RWPE2 (cell line): ENCODE measurements at regions not wholly inside any gene's neighbourhood (a gene's known extent, or its start where the extent isn't known, plus 50 kb on each side); places are given as distances from the start of the nearest gene placed in this dataset.

ENCODE experiments used
- ATAC-seq: fragments of 200-7000 bp; cut with Tn5 transposase; 3 replicates; pipeline ENCODE4 v1.9.1; 2021; ENCODE audit warnings: low read depth
- DNase-seq: peaks from one replicate; pipeline ENCODE4 v3.0.0-alpha.2; 2020; ENCODE audit warnings: low spot score
- H3K27ac ChIP-seq: fragments of 450-650 bp; 2 replicates; pipeline ENCODE4 v1.5.1; 2017; ENCODE audit warnings: mild to moderate bottlenecking; ENCODE audit not compliant: poor library complexity, severe bottlenecking
- H3K27me3 ChIP-seq: fragments of 250-450 bp; sonication (Bioruptor Pico); 2 replicates; pipeline ENCODE4 v1.5.1; 2021; ENCODE audit warnings: mild to moderate bottlenecking, moderate library complexity; ENCODE audit not compliant: insufficient read depth, poor library complexity, severe bottlenecking
- H3K36me3 ChIP-seq: fragments of 250-450 bp; sonication (Bioruptor Pico); 2 replicates; pipeline ENCODE4 v1.5.1; 2020; ENCODE audit warnings: low read depth, mild to moderate bottlenecking, moderate library complexity
- H3K4me1 ChIP-seq: fragments of 250-450 bp; sonication (Bioruptor Pico); 2 replicates; pipeline ENCODE4 v1.5.1; 2021; ENCODE audit warnings: mild to moderate bottlenecking, moderate library complexity; ENCODE audit not compliant: insufficient read depth, poor library complexity, severe bottlenecking
- H3K4me3 ChIP-seq: fragments of 250-450 bp; sonication (Bioruptor Pico); 2 replicates; pipeline ENCODE4 v1.5.1; 2021; ENCODE audit warnings: mild to moderate bottlenecking, moderate library complexity; ENCODE audit not compliant: severe bottlenecking
- H3K9me3 ChIP-seq: fragments of 250-450 bp; sonication (Bioruptor Pico); 2 replicates; pipeline ENCODE4 v1.5.1; 2021; ENCODE audit warnings: mild to moderate bottlenecking, moderate library complexity; ENCODE audit not compliant: severe bottlenecking
- CTCF ChIP-seq: fragments of 450-650 bp; IDR thresholded peaks from one replicate; pipeline ENCODE4 v1.5.1; 2017; ENCODE audit warnings: mild to moderate bottlenecking, moderate library complexity; ENCODE audit not compliant: poor library complexity, severe bottlenecking

GRCh38 chr10:121291376-121291775 is 306.9 kb downstream of the FGFR2 start:
- Histone ChIP-seq H3K36me3 (no peaks in the 10 kb centered on the region), H3K4me3 (no peak overlapping the region), H3K9me3 (no peaks in the 10 kb centered on the region), H3K4me1 (peaks cover 3% of the 10 kb centered on the region), H3K27ac (no peak overlapping the region), H3K27me3 (no peaks in the 10 kb centered on the region)
- DNase-seq (no peak), ATAC-seq (no peak)
- no peak for TF ChIP-seq CTCF

GRCh38 chr10:121291823-121292222 is 306.4 kb downstream of the FGFR2 start:
- Histone ChIP-seq H3K27me3 (no peaks in the 10 kb centered on the region), H3K4me1 (peaks cover 3% of the 10 kb centered on the region), H3K27ac (no peak overlapping the region), H3K4me3 (no peak overlapping the region), H3K36me3 (no peaks in the 10 kb centered on the region), H3K9me3 (no peaks in the 10 kb centered on the region)
- DNase-seq: no peak
- TF ChIP-seq CTCF: no peak
- no peak for ATAC-seq

- Histone ChIP-seq H3K4me3 (no peak overlapping the region), H3K27ac (no peak overlapping the region), H3K36me3 (no peaks in the 10 kb centered on the region), H3K4me1 (peaks cover 3% of the 10 kb centered on the region), H3K9me3 (no peaks in the 10 kb centered on the region), H3K27me3 (no peaks in the 10 kb centered on the region)
- DNase-seq (no peak), ATAC-seq (no peak)
- no peak for TF ChIP-seq CTCF
Observed at GRCh38 chr10:121292321-121292720, 305.9 kb downstream of the FGFR2 start.

- Histone ChIP-seq H3K4me3 (no peak overlapping the region), H3K36me3 (no peaks in the 10 kb centered on the region), H3K27me3 (no peaks in the 10 kb centered on the region), H3K9me3 (no peaks in the 10 kb centered on the region), H3K27ac (no peak overlapping the region), H3K4me1 (no peaks in the 10 kb centered on the region)
- DNase-seq: no peak
- ATAC-seq: no peak
- no peak for TF ChIP-seq CTCF
Observed at GRCh38 chr10:121293110-121293509, 305.1 kb downstream of the FGFR2 start.

- no peaks in the 10 kb centered on the region for H3K27me3 ChIP-seq
- H3K36me3 ChIP-seq: no peaks in the 10 kb centered on the region
- no peak for TF ChIP-seq CTCF
- no peaks in the 10 kb centered on the region for H3K9me3 ChIP-seq
- no peak overlapping the region for H3K27ac ChIP-seq
- no peak for DNase-seq
- no peak overlapping the region for H3K4me3 ChIP-seq
- H3K4me1 ChIP-seq: no peaks in the 10 kb centered on the region
- ATAC-seq: no peak
Observed at GRCh38 chr10:121294630-121295029, 303.6 kb downstream of the FGFR2 start.
